Stimulated activated CD4-positive, alpha-beta T cell treated with anti-CD3 and anti-CD28 coated beads, Interleukin-12 subunit alpha, Interleukin-12 subunit beta, amount 100 ng/mL, for 4 hours (primary cell): ENCODE measurements at regions not wholly inside any gene's neighbourhood (a gene's known extent, or its start where the extent isn't known, plus 50 kb on each side); places are given as distances from the start of the nearest gene placed in this dataset.
A peak's percentile ranks its signal among the peaks of the same experiment; 100 is the strongest.

Experiments
- DNase-seq: peaks from one replicate; pipeline ENCODE4 v3.0.0-alpha.2; 2020

DNA sequence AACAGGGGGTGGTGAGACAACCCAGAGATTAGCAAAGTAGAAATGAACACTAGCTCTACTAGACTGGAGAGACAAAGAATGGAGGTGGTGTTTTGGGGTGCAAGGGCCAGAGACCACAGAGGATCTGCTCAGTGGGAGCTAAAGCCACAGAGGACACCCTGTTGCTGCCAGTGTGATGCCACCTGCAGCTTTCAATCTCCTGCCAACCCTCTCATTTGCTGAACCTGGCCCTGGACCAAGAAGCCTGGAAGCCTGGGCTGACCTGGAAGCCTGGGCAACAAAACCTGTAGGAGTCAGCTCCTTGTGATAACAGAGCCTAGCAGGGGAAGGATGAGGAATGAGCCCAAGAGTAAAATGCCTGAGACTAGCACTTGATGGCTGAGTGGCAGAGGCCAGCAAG, 81.1 kb upstream of the ADO start:
- DNase-seq: no peak

DNA sequence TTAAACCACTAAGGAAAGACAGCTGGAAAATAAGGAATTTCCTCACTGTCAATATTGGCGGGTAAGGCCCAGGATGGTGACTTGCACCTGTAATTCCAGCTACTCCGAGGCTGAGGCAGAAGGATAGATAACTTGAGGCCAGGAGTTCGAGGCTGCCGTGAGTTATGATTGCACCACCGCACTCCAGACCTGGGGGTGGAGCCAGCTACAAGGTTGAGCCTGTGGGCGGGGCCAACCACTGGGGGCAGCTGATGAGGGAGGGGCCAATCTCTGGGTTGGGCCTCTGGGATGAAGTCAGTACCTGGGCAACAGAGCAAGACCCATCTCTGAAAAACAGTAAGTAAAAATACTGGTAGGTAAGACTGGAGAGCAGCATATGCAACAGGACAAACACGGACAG, 80.1 kb upstream of the ADO start:
- DNase-seq: no peak

DNA sequence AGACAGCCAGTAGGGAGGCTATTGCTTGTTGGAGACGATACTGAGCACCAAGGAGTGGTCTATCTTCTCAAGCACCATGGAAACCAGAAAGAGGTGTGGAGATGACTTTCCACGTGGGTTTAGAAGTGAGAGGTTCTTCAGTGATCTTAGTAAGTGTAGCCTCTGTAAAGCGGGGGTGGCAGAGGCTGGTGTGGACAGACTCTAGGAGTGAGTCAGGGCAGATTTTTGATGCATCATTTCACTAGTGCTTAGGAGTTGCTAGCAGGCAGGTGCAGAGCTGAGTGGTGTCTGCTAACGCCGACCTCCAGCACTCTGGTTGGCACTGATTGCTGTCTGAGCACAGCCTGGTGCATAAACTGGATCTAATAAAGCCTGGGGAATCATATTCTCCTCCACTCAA, 78.4 kb upstream of the ADO start:
- peak; percentile 45 for DNase-seq

DNA sequence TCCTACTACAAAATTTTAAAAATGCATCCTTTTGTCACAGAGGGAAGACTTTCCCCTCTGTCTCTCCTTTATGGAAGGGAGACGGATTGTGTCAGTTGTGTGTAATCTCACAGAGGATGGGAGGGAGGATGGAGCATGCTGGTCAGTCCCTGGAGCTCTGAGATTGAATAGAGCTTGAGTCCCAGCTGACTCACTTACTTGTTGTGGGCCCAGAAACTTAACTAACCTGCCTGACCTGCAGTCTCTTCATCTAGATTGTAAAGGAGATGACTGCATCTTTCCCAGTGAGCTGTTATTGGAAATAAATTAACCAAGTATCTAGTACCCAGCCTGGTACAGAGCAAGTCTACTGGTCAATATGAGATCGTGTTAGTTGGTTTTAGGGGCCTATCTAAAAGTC, 77.9 kb upstream of the ADO start:
- no peak for DNase-seq

DNA sequence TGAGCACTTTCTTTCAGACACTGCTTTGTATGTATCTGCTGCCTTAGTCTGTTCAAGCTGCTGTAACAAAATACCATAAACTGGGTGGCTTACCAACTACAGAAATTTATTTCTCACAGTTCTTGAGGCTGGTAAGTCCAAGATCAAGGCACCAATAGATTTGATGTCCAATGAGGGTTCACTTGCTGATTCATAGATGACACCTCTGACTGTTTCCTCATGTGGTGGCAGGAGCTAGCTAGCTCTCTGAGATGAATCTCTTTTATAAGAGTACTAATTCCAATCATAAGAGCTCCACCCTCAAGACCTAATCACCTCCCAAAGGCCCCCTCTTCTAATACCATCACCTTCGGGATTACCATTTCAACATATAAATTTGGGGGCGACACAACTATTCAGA, 76.6 kb upstream of the ADO start:
- no peak for DNase-seq

DNA sequence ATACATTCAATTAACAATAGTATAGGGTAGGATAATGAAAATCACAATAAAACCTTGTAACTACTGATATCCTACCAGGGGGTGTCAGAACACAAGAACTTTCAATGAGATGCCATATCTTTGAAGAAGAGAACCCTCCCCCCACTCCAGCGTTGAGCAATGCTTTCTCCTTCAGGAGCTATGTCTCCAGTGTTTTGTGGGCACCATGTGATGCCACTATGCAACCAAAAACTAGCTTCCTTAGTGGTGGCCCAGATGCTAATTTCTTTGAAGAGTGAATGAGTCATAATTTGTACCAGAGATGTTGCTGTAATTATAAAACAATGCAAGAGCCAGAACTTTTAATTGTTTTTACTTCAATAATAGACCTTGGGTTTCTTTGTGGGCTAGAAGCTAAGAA, 76.0 kb upstream of the ADO start:
- DNase-seq: no peak

DNA sequence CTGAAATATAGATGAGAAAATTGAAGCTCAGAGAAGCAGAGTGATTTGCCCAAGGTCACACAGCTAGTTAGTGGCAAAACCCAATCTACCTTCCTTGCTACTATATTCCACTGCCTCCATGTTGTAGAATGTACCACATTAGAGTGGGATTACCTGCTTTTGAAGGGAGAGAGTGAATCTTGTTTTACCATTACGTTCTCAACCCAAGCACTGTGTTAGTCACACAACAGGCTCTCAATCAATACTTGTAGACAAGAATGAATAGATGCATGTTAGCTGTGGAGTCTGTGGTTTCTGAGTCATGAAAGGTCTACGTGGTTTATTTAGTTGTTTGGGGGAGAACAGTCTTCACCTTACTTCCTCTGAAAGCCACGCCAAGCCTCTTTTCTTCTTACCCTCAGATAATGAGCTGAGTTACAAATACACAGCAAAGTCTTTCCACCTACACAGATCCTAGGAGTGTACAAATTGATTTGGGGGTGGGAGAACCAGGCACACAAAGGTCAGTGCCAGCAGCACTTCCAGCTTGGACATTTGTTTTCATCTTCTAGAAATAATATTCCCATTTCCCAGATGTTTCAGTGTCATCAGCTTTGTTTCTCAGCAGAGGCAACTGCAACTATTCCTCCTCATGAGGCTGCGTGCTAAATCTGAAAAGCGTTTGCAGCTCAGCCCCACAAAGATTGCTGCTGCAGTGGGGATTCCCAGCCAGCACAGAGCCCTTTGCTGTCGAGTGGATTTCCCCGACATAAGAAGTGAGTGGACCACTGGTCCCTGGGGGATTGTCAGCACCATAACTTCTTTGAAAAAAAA, 71.5 kb upstream of the ADO start:
- DNase-seq: peak; percentile 44

DNA sequence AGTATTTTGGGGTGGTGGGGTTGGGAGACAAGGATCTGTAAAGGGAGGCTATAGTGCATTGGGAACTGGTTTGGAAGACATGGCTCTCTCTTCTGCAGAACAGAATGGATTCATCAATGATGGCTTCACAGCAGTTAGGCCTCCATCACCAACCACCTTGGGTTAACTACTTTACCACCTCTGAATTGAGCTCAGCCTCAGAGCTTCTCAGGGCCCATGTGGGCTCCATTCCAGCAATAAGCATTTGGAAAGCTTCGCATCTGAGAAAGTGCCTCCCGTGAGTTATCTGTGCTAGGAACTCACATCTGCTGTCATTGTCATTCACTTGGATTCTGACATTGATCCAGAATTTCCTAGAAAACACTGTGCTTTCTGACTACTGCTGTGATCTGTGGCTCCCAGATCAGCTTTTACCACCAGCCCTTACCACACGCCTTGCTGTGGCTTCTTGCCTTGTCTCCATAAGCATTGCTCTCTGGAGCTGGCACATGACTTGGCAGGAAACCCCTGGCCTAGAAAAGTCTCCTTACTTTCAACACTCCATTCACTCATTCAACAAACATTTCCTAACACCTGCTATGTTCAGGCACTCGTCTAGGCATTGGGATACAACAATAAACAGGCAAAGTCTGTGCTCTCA, 70.7 kb upstream of the ADO start:
- DNase-seq: no peak

DNA sequence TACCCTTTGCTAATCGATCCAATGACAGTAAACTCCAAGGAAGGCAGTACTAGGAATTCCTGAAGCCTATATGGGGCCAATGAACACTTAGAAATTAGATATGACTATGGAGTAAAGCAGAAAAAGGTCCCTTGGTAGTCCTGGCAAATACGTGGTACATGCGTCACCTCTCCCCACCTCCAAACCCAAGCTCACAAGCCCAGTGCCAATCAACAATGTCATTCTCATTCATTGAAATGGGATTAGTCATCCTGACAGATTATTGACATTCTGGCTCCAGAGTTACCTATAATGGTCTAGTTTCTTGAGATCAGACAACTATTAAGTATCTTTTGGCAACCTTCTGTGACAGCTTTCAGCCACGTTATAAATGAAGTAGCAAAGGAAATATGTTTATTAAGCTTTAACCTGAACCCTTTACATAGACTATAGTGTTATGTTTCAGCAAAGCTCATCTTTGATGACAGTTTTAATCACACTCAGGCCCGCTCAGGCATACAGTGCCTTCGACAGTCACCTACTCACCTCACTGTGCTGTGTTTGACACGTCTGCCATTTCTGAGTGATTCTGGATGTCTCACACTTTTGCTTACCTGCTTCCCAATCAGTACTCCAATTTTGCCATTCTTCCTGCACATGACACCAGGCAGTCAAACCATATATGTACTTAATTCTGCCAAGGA, 69.6 kb upstream of the ADO start:
- no peak for DNase-seq

DNA sequence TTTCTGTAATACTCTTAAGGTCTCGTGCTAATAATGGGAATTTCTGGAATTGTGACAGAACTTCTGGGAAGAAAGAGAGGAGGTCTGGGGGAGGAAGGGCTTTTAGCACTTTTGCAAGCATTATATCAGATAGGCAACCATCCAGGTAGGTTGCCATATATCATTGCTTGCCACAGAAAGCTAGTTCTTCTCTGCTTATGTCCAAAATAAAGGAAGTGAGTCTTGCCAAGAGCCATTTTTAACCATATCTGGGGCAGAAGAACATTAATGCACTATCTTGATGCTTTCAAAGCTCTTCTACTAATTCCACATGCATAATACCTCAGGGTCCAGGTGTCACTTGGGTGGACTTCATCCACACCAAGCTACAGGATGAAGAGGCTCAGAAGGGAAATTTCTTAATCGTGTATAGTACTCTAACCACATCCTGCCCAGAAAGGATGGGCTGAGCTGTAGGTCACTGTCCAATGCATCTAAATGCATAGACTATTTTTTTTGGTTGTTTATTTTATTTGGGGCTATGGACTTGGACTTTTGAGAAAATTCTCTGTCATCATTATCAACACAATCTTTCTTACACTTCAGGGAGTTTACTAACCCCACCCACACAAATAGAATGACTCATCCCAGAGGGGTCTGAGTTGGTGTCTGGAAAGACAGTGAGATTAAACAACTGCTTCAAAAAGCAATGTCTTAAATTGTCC, 68.9 kb upstream of the ADO start:
- DNase-seq: no peak

DNA sequence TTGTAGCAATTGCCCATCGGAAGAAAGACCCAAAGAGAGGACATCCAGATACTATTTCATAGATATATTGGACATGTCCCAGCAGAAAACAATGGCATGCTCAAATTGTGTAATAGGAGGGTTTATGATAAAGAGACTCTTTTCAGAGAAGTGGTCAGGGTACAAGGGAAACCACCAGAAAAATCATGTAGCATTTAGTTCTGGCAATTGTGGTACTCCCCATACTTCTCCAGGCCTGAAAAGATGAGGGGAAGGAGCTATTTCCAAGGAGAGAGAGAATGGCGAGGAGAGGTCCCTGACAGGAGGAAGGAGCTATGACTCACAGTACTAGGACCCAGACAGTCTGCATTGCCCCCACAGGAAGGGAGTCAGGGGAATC, 68.4 kb upstream of the ADO start:
- no peak for DNase-seq

DNA sequence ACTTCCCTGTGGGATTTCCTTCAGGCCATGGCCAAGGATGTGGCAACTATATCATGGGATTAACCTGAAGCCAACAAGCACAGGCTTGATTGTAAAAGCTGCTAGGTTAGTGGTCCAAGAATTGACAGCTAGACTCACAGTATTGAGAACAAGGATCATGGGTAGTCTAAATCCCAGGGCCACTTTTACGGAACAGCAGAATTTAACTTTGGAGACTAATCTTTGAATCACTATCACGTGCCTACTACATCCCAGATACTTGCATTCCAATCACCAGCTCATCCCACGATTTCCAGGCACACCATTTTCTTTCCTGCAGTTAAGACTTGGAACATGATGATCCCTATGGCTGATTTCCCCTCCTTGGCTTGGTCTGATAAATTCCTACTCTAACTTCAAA, 65.6 kb upstream of the ADO start:
- no peak for DNase-seq

DNA sequence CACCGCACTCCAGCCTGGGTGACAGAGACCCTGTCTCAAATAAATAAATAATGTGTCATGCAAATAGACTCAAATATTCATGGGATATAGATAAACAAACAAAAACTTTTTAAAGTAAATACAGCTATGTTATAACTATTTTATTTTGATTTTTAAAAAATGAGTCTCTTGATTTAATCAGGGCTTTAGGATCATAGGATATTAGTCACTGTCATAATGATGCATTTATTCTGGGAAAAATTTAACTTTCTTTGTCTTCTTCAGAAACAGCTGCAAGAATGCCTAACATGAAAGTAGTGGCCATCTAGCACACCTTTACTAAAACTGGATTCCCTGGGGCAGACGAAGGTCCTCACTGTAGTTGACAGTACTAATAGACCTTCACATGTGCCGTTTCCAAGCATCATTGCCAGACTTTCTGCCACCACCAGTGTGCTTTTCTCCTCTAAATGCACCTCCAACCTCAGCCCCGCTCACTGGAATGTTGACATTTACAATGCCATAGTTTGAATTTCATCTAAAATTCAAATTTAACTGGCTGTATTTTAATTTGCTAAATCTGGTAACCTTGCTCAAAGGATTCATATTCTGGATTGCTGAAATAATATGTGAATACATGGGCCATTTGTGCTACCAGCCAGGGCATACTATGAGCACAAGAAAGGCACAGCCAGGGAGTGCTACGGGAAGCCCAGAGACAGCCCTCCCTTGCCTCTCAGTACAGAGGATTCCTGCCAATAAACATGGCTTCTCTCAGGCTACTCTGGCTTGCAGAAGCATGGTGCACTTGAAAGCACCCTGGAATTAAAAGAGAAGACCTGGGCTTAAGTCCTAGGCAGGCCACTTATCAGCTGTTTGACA, 63.4 kb upstream of the ADO start:
- DNase-seq: no peak

DNA sequence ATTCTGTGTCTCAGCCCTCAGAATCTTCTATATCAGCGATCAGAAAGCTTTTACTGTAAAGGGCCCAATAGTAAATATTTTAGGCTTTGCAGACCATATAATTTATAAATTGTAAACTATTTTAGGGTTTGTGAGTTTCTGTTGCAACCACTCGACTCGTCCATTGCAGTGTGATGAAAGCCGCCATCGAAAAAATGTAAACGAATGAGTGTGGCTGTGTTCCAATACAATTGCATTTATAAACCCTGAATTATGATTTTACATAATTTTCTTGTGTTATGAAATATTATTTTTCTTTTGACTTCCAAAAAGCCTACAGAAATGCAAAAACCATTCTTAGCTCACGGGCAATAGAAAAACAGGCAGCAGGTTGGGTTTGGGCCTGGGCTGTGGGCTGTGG, 62.5 kb upstream of the ADO start:
- no peak for DNase-seq

DNA sequence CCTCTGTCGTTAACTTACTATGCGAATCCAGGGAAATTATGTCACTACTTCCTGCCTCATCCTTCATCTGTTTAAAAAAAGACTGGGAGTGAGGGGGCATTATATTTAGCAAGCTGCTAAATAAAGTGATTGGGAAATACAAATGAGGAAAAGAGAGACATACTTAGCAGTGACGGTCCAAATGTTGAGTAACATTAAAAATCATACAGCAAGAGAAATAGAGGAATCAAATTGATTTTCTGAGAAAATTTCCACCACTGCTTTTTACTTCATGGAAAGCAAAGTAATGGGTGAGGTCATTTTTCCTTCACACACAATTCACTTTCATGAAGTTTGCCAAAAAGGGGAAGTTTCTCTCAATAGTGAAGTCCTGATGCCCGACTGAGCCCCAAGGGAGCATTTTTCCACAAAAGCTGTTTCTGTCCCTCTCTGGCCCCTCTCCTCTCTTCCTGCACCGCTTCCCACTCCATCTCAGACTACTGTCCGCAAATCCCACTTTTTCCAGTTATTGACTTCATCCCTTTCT, 61.9 kb upstream of the ADO start:
- no peak for DNase-seq

DNA sequence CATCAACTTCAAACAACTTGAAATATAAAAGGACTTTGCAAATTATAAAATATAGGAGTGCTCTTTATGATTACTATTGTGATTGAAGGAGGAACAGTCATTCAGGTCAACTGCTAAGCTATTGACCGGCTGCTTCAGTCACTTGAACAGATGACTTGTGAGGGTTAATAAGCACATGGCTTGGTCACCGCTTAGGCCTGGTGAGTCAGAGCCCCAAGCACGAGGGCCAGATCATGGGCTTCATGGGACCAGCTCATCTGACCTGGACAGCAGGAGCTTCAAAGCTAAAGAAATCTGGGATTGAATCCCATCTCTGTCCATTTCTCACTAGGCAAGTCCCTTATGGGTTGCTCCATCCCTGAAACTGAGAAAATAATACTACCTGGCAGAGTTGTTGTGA, 60.4 kb upstream of the ADO start:
- DNase-seq: no peak

DNA sequence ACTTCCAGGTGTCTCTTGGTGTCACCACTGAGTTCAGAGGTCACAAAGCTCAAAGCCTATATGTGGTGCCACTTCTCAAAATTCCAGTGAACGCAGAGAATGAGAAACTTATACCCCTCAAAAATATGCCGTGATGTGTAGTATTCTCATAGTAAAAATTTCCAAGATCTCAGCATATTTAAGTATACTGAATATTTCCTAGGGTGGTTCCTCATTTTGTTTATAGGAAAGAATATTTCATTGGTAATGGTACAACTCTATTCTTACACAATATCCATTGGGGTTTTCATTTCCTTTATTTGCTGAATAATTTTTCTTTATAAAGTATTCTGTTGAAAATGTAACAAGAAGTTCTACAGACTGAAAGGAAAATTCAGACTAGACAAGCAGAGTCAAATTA, 58.9 kb upstream of the ADO start:
- DNase-seq: no peak

DNA sequence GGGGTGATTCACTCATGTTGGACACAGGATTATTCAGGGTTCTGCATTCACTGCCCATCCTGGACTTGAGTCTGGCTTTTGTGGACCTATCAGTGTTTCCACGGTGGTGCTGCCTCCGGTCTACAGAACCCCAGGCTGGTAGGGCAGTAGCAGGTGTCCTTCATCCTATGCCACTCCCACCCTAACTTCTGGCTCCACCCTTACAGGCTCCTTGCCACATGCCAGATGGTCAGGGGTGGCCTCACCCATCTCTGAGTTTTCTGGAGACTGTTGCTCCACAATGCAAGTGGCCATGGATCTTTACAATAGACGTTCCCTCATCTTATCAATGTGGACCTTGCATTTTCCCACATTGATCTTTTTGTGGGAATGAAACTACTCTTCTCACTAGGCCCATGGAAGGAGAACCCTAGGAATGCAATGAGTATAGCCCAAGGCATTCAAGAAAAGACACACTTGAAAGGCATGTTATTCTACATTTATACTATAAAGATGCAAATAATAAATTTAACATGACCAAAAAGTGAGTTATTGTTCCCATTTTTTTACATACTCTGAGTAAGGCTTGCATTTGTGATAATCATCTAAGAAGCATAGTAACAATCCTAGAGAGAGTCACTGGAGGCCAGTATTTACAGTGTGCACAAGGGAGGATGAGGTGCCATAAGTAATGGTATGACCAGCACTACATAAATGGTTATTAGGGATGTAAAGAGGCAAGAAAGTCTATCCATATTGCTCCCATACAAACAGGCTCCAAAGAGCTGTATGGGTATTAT, 57.4 kb upstream of the ADO start:
- no peak for DNase-seq

DNA sequence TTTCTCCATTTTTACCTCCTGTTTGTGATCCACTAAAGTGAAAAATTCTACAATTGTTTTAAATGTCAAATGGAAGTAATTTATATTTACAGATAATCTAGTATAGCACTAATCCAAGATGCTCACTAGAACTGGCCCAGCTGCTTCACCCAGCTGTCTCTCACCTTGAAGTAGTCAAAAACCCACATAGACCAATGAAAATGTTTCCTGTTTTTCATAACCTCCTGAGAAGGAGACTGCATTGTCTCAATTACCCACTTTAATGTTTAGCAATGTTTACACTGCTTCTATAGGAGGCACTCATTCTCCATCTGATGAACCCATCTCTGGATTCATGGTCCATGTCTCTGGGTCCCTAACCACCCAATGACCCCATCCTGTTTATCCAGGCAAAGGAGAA, 56.1 kb upstream of the ADO start:
- no peak for DNase-seq

DNA sequence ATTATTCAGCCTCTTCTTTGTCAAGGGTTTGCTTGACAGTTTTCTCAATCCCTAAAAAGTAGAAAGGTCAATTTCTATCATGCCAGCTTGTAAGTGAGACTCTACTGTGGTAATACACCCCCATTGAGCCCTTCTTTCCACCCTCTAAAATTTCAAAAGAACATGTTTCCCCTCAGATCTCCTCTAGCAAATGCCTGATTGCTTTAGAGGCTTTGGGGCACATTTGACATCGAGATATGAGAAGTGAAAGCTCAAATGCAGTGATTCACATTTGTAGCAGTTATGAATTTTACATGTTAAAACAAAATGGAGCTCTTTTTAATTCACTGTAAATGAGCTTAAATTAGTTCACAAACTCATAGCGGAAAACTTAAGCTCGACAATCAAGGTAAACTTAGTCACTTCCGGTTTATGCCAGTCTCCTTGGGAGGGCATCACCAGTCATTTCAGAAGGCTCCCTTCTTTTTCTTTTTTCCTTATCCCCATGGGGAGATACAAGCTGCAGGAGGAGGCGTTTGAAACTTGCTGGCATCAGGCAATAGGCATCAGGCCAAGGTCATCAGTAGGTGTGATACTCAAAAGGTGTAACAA, 55.3 kb upstream of the ADO start:
- no peak for DNase-seq
